Skin of body (tissue), 1 donor: ENCODE measurements at regions not wholly inside any gene's neighbourhood (a gene's known extent, or its start where the extent isn't known, plus 50 kb on each side); places are given as distances from the start of the nearest gene placed in this dataset.
A peak's percentile ranks its signal among the peaks of the same experiment; 100 is the strongest.

Source experiments
- DNase-seq: peaks from one replicate; lab custom pipeline; 2025; lab: John Stamatoyannopoulos, UW

DNA sequence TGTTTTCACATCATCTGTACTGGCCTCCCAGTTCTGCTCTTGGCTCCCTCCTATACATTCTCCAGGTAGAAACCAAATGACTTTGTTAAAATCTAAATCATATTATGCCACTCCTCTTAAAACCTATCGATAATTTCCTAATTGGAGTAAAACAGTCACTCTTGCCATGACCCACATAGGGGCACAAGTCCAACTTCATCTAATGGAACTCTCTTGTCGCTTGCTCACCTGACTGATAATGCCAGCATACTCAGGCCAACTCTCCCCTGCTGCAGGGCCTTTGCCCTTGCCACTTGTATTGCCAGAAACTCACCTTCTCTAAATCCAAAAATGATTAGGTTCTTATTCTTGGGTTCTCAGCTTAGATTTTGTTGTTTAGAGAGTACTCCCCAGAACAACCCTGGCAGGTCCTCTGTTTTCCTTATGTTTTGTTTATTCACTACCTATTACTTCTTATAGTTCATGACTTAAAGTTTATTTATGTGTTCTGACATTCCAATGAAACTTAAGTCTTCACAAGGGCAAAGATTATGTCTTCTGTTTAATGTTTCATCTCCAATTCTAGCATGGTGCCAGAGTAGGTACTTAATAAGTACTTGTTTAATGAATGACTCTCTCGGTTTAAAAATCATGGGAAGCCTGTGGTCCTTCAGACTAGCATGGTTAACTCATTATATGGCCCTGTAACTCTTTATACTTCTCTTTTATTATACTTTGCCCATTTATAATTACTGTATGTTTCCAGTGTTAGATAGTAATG, 345.9 kb upstream of the SMIM30 start:
- DNase-seq: no peak

GRCh38 chr7:113460067-113460466, 341.7 kb upstream of the SMIM30 start:
- no peak for DNase-seq

DNA sequence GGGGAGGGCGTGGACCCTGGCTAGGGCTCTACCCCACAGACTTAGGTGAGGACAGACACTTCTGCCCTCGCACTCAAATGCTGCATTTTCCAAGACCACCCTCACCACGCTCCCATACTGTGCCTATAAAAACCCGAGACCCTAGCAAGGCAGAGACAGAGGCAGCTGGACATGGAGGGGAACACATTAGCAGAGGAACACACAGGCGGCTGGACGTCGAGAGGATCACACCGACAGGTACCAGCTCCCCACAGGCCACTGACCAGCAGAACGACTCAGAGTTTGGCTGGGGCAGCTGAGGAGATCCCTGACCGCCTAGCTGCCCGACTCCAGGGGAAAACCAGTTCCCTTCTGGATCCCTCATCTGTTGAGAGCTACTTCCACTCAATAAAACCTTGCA, 338.2 kb upstream of the SMIM30 start:
- DNase-seq: no peak

GRCh38 chr7:113454597-113455169, 336.3 kb upstream of the SMIM30 start:
- DNase-seq: no peak

DNA sequence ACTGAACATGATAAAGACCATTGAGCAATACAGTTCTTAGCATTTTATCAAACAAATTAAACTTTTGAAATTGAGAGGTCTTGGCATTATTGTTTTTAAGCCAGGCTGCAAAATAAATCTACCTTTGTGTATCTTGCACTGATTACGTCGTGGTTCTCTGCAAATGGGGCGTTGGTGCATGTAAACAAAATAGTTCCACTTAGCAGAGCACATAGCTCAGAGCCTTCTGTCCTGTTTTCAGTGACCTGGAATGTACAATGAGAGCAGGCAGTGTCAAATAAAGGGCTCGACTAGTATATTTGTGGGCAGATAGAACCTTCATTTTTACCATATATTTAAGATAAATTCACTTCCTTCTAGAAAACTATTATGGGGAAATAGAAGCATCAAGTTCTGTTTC, 333.9 kb upstream of the SMIM30 start:
- DNase-seq: no peak

GRCh38 chr7:113446791-113447190, 328.4 kb upstream of the SMIM30 start:
- no peak for DNase-seq

DNA sequence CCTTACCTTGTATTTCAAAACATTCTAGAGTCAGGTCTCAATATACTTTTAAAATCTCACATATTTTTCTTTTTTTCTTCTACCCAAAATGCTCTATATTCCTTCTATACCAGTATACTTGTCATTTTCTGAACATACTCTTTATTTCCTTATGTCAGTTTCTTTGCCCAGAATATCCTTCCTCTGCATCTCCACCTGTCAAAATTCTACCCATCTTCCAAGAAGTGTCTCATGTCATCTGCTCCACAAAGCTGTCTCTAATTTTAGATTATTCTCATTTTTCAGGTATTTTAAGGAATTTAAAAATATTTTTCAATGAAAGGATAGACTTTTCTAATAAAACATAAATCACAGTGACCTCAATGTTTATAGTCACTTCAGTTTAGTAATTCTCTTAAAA, 328.0 kb upstream of the SMIM30 start:
- no peak for DNase-seq

DNA sequence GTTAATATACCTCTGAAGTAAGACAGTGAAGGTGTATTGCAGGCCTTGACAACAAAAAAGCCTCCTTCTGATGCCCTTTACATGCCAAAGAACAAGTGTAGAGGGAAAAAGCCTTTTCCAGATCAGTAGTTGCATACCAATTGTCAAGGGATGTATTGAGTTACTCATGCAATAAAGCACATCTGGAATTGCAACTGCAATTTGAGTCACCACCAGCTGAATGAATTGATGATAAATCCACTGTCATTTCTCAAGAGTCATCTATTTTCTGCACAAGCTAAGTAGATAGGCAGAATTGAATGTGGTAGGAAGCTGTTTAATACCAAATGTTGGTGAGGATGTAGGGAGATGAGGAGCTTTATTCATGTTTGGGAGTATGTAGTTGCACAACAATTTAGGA, 325.9 kb upstream of the SMIM30 start:
- no peak for DNase-seq

DNA sequence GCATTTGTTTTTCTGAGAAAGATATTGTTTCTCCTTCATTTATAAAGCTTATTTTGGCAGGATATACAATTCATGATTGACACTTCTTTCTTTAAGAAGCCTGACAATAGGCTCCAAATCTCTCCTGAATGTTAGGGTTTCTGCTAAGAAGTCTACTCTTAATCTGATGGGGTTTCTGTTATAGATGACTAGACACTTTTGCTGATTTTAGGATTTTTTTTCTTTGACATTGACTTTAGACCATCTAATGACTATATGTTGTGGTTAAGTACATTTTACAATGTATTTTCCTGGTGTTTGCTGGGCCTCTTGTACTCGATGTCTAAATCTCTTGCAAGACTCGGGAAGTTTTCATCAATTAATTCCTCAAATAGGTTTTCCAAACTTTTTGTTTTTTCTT, 321.8 kb upstream of the SMIM30 start:
- DNase-seq: no peak

GRCh38 chr7:113431406-113431805, 313.1 kb upstream of the SMIM30 start:
- DNase-seq: peak; percentile 70

GRCh38 chr7:113424185-113424817, 305.9 kb upstream of the SMIM30 start:
- DNase-seq: peak; percentile 21

DNA sequence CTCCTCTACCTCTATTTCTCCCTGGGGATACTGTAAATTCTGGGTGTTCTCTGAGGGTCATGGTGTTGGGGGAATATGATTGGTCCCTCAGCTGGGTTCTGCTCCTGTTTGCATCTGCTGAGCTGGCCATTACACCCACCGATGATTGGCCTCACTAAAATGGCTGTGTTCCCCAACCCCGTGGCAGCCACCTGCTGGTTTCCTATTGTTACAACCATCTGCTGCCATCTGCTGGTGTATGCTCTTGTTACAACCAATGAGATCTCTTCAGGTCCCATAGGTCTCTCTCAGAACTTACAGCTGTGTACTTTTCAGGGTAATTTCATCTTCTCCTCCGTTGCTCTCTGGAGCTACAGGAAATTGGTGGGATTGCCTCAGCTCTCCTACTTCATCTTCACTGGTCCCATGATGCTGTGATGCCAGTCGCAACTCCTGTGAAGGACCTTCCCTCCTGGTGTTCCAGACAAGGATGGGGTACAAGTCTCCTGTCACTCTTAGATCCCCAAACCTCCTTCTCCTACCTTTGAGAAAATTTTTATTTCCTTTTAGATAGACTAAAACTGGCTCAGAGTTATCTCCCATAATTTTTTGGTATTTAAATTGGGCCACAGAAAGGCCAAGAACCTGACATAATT, 303.5 kb upstream of the SMIM30 start:
- peak; percentile 51 for DNase-seq

- no peak for DNase-seq
Observed at GRCh38 chr7:113414401-113415035, 296.2 kb upstream of the SMIM30 start.

DNA sequence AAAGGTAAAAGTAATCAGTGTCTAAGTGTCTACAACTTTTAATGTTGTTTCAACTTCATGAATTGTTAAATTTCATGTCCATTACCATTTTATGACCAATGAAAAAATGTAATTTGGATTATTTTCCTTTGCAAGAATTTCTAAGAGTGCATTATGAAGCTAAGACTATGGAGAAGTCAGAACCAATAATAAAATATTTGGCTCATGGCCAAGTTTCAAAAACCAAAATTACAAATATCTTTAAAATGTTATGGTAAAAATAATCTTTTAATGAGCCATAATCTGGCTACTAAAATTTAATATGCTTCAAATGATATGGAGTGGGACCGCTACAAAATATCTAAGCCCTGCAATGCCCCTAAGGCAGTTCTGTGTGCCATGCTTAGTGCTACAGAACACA, 294.1 kb upstream of the SMIM30 start:
- DNase-seq: no peak

DNA sequence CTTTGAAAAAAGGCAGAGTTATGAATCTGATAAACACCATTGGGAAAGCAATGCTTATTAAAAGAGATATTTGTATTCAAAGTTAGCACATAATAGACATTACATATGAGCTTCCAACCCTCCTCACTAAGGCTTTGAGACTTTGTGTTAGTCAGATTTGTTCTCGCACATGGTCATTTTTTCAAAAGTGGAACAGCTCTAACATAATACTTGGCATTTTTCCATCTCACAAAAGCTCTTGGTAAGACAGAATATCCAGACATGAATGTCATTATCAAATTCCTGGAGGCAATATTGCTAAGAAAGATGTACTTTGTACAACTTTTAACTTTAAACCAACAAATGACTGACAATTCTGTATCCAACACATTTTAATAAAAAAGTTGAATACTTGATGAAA, 292.4 kb upstream of the SMIM30 start:
- DNase-seq: no peak

DNA sequence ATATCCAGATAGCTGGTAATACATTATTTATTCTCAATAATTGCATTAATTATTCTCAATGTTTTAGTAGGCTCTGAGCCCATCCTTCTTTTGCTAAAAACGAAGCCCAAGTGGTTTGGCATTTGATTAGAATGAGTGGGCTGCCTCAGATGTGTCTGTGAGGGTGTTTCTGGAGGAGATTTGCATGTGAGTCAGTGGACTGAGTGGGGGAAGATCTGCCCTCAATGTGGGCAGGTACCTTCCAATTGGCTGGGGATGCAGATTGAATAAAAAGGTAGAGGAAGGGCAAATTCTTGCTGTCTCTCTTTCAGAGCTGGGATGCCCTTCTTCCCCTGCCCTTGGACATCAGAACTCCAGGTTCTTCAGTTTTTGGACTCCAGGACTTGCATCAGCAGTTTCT, 290.6 kb upstream of the SMIM30 start:
- no peak for DNase-seq

DNA sequence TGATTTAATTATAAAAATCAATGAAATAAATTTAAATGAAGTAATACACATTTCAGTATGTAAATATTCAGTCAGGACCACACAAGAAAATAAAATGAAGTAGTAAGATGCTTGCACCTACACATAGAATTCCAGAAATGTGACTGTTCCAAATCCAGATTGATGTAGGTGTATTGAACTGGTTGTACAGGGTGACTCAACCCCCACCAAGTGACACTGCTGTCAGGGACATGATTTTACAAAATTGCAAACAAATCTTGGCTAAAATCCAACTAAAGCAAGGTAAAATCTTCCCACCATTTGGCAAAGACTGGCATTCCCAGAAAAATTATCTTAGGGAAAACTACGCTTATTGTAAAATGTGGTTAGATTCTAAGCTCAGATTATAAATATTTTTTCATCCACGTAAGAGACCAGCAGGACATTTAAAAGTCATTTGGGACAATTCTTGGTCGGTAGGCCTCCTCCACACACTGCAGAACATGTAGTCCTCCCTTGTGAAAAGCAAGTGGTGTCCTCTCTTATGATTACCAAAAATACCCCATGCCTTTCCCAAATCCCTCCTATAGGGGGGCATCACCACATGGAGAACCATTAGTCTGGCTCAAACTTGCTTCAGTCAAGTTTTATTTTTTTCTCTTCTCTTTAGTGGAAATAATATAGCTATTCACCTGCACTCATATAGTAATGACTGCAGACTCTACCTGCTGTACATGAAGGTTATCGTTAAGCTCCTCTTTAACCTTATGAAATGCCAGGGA, 287.1 kb upstream of the SMIM30 start:
- no peak for DNase-seq

GRCh38 chr7:113404245-113404644, 285.9 kb upstream of the SMIM30 start:
- no peak for DNase-seq

DNA sequence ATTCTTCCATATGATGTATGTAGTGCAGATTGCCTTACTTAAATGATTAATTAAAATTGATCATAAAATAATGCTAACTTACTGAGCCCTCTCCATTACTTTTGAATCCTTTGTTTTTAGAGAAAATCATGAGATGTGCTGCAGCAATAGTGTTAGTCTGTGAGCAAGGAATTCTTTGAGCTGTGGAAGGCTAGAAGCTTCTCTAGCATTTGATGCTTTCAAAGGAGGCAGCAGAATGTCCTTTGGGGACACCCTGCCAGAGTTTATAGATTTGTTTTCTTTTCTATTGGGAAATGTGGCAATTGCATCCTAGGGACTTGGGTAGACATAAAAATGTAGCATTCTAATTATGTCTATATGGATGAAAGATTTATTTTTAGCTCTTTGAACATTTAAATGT, 284.1 kb upstream of the SMIM30 start:
- no peak for DNase-seq

DNA sequence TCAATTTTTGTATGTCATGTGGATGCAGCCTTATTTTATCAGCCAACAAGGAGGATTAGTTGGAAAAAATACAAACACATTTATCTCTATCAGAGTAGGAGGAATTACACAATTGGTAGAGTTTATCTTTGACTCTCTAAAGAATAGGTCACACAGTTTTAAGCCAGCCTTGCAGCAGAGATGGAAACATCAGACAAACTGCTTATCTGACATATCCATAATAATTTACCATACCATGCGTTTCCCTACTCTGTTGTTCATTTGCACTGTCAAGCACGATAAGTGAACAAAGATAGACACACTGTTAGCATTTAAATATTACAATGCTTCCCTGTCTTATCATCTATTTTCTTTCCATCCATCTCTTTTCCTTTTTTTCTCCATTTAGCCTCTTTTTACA, 283.7 kb upstream of the SMIM30 start:
- DNase-seq: no peak

GRCh38 chr7:113394856-113395255, 276.5 kb upstream of the SMIM30 start:
- no peak for DNase-seq
